ENCODE measurements at regions not wholly inside any gene's neighbourhood (a gene's known extent, or its start where the extent isn't known, plus 50 kb on each side); places are given as distances from the start of the nearest gene placed in this dataset.

DNA sequence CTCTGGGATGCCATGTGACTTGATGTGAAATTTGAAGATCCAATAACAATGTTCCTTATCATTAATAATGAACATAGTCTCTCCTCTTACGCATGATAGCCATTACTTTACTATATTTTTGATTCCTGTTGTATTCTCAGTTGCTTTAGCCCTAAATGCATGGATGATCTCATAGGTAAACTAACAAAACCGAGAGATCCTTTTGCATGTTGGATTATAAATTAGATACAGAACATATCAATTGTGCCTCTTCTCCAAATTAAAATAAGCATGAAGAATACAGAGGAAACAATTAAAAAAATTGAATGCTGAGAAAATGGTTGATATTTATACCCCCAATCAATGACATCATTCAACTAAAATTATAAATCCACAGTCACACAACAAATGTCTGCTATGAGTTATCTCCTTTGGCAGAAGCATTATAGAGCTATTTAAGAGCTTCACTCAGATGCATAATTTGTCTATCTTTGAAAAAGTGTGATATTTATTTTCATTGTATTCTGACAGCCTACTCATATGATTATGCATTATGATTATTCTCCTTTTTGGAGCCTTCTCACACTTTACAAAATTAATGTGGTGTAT, 386.4 kb upstream of the STXBP6 start:
- TF ChIP-seq, protein P1, sequence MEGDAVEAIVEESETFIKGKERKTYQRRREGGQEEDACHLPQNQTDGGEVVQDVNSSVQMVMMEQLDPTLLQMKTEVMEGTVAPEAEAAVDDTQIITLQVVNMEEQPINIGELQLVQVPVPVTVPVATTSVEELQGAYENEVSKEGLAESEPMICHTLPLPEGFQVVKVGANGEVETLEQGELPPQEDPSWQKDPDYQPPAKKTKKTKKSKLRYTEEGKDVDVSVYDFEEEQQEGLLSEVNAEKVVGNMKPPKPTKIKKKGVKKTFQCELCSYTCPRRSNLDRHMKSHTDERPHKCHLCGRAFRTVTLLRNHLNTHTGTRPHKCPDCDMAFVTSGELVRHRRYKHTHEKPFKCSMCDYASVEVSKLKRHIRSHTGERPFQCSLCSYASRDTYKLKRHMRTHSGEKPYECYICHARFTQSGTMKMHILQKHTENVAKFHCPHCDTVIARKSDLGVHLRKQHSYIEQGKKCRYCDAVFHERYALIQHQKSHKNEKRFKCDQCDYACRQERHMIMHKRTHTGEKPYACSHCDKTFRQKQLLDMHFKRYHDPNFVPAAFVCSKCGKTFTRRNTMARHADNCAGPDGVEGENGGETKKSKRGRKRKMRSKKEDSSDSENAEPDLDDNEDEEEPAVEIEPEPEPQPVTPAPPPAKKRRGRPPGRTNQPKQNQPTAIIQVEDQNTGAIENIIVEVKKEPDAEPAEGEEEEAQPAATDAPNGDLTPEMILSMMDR (IDR thresholded peaks at IDR 0.05) = no peak
- 60 to 73% (median 70%) methylated on average over 2 of the region's 2 CpGs for WGBS, 3 donors
- intact Hi-C loops (cut with DNase I) = no loop called here
- Histone ChIP-seq H3K4me3 (no peak overlapping the region), H3K36me3 (ENCODE audit: insufficient read depth in 1 of 2, low read depth in 1 of 2) (no peaks in the 10 kb centered on the region), H3K9me3 (peaks cover 5% of the 10 kb centered on the region), H3K4me1 (no peaks in the 10 kb centered on the region), H3K27ac (no peak overlapping the region), H3K27me3 (ENCODE audit: insufficient read depth in 3 of 3, low read length in 2 of 3) (no peaks in the 10 kb centered on the region)
- no peak for ATAC-seq
- DNase-seq = no peak

DNA sequence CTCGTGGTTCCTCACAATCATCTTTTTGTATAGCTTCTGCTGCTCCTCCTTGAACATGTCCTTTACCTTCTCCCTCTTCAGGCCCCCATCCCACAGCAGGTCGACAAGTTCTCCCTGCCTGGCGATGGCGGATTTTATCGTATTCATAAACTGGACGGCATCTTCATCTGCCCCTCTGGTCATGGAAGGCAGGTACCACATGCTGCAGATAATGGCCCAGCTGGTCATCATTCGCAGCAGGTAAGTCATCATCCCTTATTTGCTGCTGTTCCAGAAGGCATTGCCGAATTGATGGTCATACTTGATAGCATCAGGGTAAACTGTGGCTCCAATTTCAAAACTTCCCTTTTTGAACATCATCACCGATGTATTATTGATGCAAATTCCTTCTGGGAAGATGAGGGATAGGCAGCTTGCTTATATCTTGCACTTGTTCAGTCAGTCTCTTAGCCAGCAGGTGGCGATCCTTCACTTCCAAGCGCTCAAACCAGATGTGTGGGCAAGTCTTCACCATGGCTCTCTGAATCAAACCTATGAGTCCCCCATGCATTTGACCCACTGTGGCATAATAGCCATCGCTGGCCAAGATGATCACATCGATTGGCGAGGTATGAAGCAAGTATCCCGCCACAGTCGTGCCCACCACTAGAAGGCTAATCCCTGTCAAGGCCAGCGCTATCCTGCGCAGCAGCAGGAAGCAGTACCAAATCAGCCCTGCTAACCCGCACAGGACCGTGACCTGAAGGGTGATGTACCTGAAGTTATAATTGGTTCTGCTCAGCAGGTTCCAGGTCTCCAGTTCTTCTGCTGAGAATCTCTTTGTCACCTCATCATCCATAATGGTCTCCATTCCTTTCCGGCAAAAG, 381.5 kb upstream of the STXBP6 start:
- DNase-seq = no peak
- Histone ChIP-seq H3K4me1 (no peaks in the 10 kb centered on the region), H3K9me3 (peaks cover 5% of the 10 kb centered on the region), H3K4me3 (no peak overlapping the region), H3K36me3 (ENCODE audit: insufficient read depth in 1 of 2, low read depth in 1 of 2) (no peaks in the 10 kb centered on the region), H3K27ac (no peak overlapping the region), H3K27me3 (ENCODE audit: insufficient read depth in 3 of 3, low read length in 2 of 3) (no peaks in the 10 kb centered on the region)
- intact Hi-C loops (cut with DNase I) = no loop called here
- WGBS, 3 donors = 85 to 87% (median 86%) methylated on average over 21 of the region's 21 CpGs
- TF ChIP-seq, protein P1 (IDR thresholded peaks at IDR 0.05) = no peak
- no peak for ATAC-seq

DNA sequence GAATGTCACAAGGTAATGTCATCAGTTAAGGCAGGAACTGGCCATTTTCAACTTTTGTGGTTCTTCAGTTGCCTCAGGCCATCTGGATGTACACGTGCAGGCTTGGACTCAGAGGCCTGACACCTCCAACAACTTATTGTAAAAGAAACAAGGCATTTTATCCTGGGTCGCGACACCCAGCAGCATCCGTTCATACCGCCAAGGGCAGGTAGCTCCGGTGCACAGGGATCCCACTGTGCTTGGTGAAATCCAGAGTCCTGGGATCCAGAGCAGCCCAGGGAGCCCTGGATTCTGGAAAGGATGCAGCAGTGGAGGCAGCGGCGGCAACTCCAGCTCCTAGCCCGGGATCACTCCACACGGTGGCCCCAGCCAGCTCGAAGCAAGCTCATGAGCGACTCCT, 380.9 kb upstream of the STXBP6 start:
- WGBS, 3 donors = 92 to 94% (median 93%) methylated on average over 12 of the region's 12 CpGs
- Histone ChIP-seq H3K27me3 (ENCODE audit: insufficient read depth in 3 of 3, low read length in 2 of 3) (no peaks in the 10 kb centered on the region), H3K4me3 (no peak overlapping the region), H3K9me3 (peaks cover 5% of the 10 kb centered on the region), H3K36me3 (ENCODE audit: insufficient read depth in 1 of 2, low read depth in 1 of 2) (no peaks in the 10 kb centered on the region), H3K27ac (no peak overlapping the region), H3K4me1 (no peaks in the 10 kb centered on the region)
- no peak for DNase-seq
- TF ChIP-seq, protein P1 (IDR thresholded peaks at IDR 0.05) = no peak
- intact Hi-C loops (cut with DNase I) = no loop called here
- ATAC-seq = no peak

DNA sequence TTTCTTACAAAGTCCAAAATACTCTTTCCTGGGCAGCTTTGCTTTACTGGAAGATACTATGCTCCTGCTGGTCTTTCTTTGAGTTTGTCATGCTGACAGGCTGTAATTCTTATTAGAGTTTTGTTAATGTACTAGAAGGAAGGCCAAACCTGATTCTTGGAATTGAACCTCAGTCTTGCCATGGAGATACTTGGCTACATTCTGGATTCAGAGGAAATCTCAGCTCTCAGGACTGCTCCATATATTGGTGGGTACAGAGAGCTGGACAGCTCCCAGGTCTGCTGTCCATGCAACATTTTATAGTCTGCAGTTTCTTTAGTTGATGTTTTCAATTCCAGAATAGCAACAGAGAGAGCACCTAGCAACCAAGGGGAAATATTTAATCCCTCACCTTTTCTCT, 363.1 kb upstream of the STXBP6 start:
- H3K27me3 ChIP-seq (ENCODE audit: insufficient read depth in 3 of 3, low read length in 2 of 3) = no peaks in the 10 kb centered on the region
- ATAC-seq (no peak), DNase-seq (no peak)
- H3K9me3 ChIP-seq = peaks cover 3% of the 10 kb centered on the region
- no peaks in the 10 kb centered on the region for H3K4me1 ChIP-seq
- intact Hi-C loops (cut with DNase I) = no loop called here
- H3K4me3 ChIP-seq = no peak overlapping the region
- TF ChIP-seq, protein P1 (IDR thresholded peaks at IDR 0.05) = no peak
- H3K36me3 ChIP-seq (ENCODE audit: insufficient read depth in 1 of 2, low read depth in 1 of 2) = no peaks in the 10 kb centered on the region
- no peak overlapping the region for H3K27ac ChIP-seq
